ENCODE measurements at regions not wholly inside any gene's neighbourhood (a gene's known extent, or its start where the extent isn't known, plus 50 kb on each side); places are given as distances from the start of the nearest gene placed in this dataset.

- TF ChIP-seq CTCF (IDR thresholded peaks at IDR 0.05) = peak; percentile 97
- no peak for TF ChIP-seq FOXJ3 (CRISPR knock-in tag; IDR thresholded peaks at IDR 0.05)
- no peak for TF ChIP-seq EP300 (IDR thresholded peaks at IDR 0.05; ENCODE audit: borderline replicate concordance in 1 of 2, low read depth in 1 of 2, low read length in 1 of 2)
- no peak for TF ChIP-seq GATA2 (CRISPR knock-in tag; IDR thresholded peaks at IDR 0.05)
- no peak for TF ChIP-seq NFIC (IDR thresholded peaks at IDR 0.05; ENCODE audit: borderline replicate concordance)
- TF ChIP-seq NRF1 (IDR thresholded peaks at IDR 0.05; ENCODE audit: low read depth, low read length) = no peak
- no peak for TF ChIP-seq EZH2phosphoT487 (IDR thresholded peaks at IDR 0.05; ENCODE audit: borderline replicate concordance, low read depth)
- no peak for TF ChIP-seq CHD2 (IDR thresholded peaks at IDR 0.05; ENCODE audit: low read length, partially characterized antibody)
- TF ChIP-seq TCF12 (IDR thresholded peaks at IDR 0.05) = no peak
- peak; percentile 95 for TF ChIP-seq SMC3 (IDR thresholded peaks at IDR 0.05; ENCODE audit: low read depth, low read length)
- no peak for TF ChIP-seq USF2 (IDR thresholded peaks at IDR 0.05; ENCODE audit: borderline replicate concordance, low read depth, low read length)
- TF ChIP-seq RXRA (IDR thresholded peaks at IDR 0.05; ENCODE audit: borderline replicate concordance, low read depth) = no peak
Observed at GRCh38 chr2:64330281-64331113, 123.5 kb upstream of the LGALSL start.

Measured in SK-N-SH (cell line).